Spleen (tissue), 11 donors: ENCODE measurements at regions not wholly inside any gene's neighbourhood (a gene's known extent, or its start where the extent isn't known, plus 50 kb on each side); places are given as distances from the start of the nearest gene placed in this dataset.
A peak's percentile ranks its signal among the peaks of the same experiment; 100 is the strongest.
"Not testable (repeated sequence)": the region's sequence is repeated elsewhere in the genome, so short reads cannot be mapped to it uniquely, and the experiment has no call there.

ENCODE experiments used
- DNase-seq: peaks from one replicate; pipeline ENCODE4 v3.0.0-alpha.2; 2020
- H3K27ac ChIP-seq, 8 donors: fragments of 200-600 bp; sonication (generic) in 7 of 8; 1 replicate in 4 of 8; 2 replicates in 4 of 8; pipeline versions ENCODE4 v1.5.0 to v1.8.0; 2016 to 2021; ENCODE audit warnings: inconsistent platforms in 4 of 8, mild to moderate bottlenecking in 4 of 8, moderate library complexity in 1 of 8
- H3K27me3 ChIP-seq, 7 donors: fragments of 200-600 bp; sonication (generic) in 6 of 7; replicated peaks in 1 of 7; 1 replicate in 4 of 7; 2 replicates in 3 of 7; pipeline versions ENCODE4 v1.5.0 to v1.8.0; 2016 to 2021; ENCODE audit warnings: inconsistent platforms in 3 of 7, mild to moderate bottlenecking in 1 of 7
- H3K36me3 ChIP-seq, 6 donors: fragments of 200-600 bp; sonication (generic) in 5 of 6; 1 replicate in 4 of 6; 2 replicates in 2 of 6; pipeline versions ENCODE4 v1.5.0 to v1.8.0; 2016 to 2021; ENCODE audit warnings: inconsistent platforms in 2 of 6
- H3K4me1 ChIP-seq, 6 donors: fragments of 200-600 bp; sonication (generic) in 5 of 6; 1 replicate in 3 of 6; 2 replicates in 3 of 6; pipeline versions ENCODE4 v1.5.0 to v1.8.0; 2016 to 2021; ENCODE audit warnings: inconsistent platforms in 3 of 6
- H3K4me3 ChIP-seq, 8 donors: fragments of 200-600 bp; sonication (generic) in 7 of 8; 1 replicate in 4 of 8; 2 replicates in 4 of 8; pipeline versions ENCODE4 v1.5.0 to v1.8.0; 2016 to 2021; ENCODE audit warnings: inconsistent platforms in 4 of 8, mild to moderate bottlenecking in 4 of 8, moderate library complexity in 2 of 8
- H3K9me3 ChIP-seq, 8 donors: fragments of 200-600 bp; sonication (generic) in 7 of 8; 1 replicate in 4 of 8; 2 replicates in 4 of 8; pipeline versions ENCODE4 v1.5.0 to v1.8.0; 2016 to 2021; ENCODE audit warnings: inconsistent platforms in 4 of 8
- POLR2A ChIP-seq, 3 donors: fragments of 450-650 bp; IDR thresholded peaks; one replicate each; pipeline ENCODE4 v1.5.1; 2017; ENCODE audit warnings: antibody characterized with exemption in 3 of 3, mild to moderate bottlenecking in 1 of 3
- POLR2AphosphoS5 ChIP-seq, 3 donors: sonication (generic); formaldehyde crosslinking; IDR thresholded peaks; one replicate each; pipeline ENCODE4 v1.5.1; 2017; ENCODE audit warnings: antibody characterized with exemption in 3 of 3
- WGBS, 5 donors: extraction: QIAGEN DNeasy Blood & Tissue Kit in 3 of 5; methylation state at CpG; one replicate each; pipeline versions ENCODE4 v1.1.5 to v1.1.7; 2013 to 2018; 5-methylcytosine and 5-hydroxymethylcytosine counted together
- intact Hi-C: fragments of 100-400 bp; cut with DNase I; formaldehyde crosslinking; loops from one replicate; pipeline ENCODE4 v1.15.0; 2023; ENCODE audit warnings: low total_unique reads
- TF ChIP-seq, protein P1 (sequence below), 11 experiments: fragments of 200-600 bp in 7 of 11; fragments of 450-650 bp in 4 of 11; sonication (generic) in 4 of 11; IDR thresholded peaks in 8 of 11; conservative IDR thresholded peaks in 3 of 11; 1 replicate in 7 of 11; 2 replicates in 4 of 11; pipeline versions ENCODE4 v1.4.0 to v1.8.0; 2016 to 2021; ENCODE audit warnings: antibody characterized with exemption in 11 of 11, inconsistent platforms in 4 of 11, mild to moderate bottlenecking in 1 of 11
- donor health status: healthy with polysubstance abuse.
- donor health status: DM: no; HTN: no; CAD: no; lungs with moderate emphysema.
- donor health status: DM: no; HTN: no; CAD: no.
- donor health status: Bipolar disorder and iron deficiency.
- donor health status: healthy.
- donor health status: DM: no; HTN: no; CAD: no.
- donor health status: DM: yes; HTN: yes; CAD: no.

DNA sequence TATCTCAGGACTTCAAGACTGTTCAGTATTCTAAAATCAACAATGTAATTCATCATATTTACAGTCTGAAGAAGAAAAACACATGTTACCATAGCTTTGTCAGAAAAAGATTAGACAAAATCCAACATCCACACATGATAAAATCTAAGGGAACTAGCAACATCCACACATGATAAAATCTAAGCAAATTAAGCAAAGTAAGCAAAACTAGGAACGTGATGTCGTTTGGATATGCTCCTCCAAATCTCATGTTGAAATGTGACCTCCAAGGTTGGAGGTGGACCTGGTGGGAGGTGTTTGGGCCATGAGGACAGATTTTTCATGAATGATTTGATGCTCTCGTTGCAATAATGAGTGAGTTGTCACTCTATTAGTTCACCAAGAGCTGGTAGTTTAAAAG lies 717.3 kb upstream of the HS6ST1 start:
- 59 to 85% (median 72%) methylated on average over 3 of the region's 3 CpGs for WGBS, 5 donors
- H3K27ac ChIP-seq = no peak overlapping the region
- H3K27me3 ChIP-seq = no peaks in the 10 kb centered on the region
- H3K9me3 ChIP-seq = peaks cover 0 to 15% (median 7%) of the 10 kb centered on the region in 8 donors
- intact Hi-C loops = no loop called here
- H3K4me3 ChIP-seq = no peak overlapping the region
- no peak for DNase-seq
- TF ChIP-seq, protein P1, sequence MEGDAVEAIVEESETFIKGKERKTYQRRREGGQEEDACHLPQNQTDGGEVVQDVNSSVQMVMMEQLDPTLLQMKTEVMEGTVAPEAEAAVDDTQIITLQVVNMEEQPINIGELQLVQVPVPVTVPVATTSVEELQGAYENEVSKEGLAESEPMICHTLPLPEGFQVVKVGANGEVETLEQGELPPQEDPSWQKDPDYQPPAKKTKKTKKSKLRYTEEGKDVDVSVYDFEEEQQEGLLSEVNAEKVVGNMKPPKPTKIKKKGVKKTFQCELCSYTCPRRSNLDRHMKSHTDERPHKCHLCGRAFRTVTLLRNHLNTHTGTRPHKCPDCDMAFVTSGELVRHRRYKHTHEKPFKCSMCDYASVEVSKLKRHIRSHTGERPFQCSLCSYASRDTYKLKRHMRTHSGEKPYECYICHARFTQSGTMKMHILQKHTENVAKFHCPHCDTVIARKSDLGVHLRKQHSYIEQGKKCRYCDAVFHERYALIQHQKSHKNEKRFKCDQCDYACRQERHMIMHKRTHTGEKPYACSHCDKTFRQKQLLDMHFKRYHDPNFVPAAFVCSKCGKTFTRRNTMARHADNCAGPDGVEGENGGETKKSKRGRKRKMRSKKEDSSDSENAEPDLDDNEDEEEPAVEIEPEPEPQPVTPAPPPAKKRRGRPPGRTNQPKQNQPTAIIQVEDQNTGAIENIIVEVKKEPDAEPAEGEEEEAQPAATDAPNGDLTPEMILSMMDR (IDR thresholded peaks at IDR 0.05 in 8 of 11, conservative IDR thresholded peaks at IDR 0.05 in 3 of 11) = no peak
- no peak for TF ChIP-seq POLR2A (IDR thresholded peaks at IDR 0.05)
- no peak for TF ChIP-seq POLR2AphosphoS5 (IDR thresholded peaks at IDR 0.05)
- no peaks in the 10 kb centered on the region for H3K36me3 ChIP-seq
- no peaks in the 10 kb centered on the region for H3K4me1 ChIP-seq

GRCh38 chr2:129043677-129044076 lies 725.0 kb upstream of the HS6ST1 start:
- H3K27me3 ChIP-seq, DNase-seq, H3K4me3 ChIP-seq, H3K27ac ChIP-seq, intact Hi-C loops, H3K36me3 ChIP-seq, H3K4me1 ChIP-seq: not testable (repeated sequence)
- peaks cover 0 to 38% (median 26%) of the 10 kb centered on the region in 8 donors for H3K9me3 ChIP-seq
- 73 to 97% (median 87%) methylated on average over 10 of the region's 10 CpGs for WGBS, 5 donors

GRCh38 chr2:129046475-129046874 lies 727.8 kb upstream of the HS6ST1 start:
- H3K9me3 ChIP-seq = peaks cover 0 to 35% (median 26%) of the 10 kb centered on the region in 8 donors
- H3K4me1 ChIP-seq, H3K36me3 ChIP-seq, intact Hi-C loops, H3K27me3 ChIP-seq, H3K27ac ChIP-seq, H3K4me3 ChIP-seq, DNase-seq: not testable (repeated sequence)
- 43 to 59% (median 56%) methylated on average over 1 of the region's 1 CpG for WGBS, 5 donors

- Histone ChIP-seq H3K4me3 (no peak overlapping the region), H3K27me3 (peaks cover 0 to 9% (median 0%) of the 10 kb centered on the region in 7 donors), H3K27ac (no peak overlapping the region), H3K9me3 (peaks cover 0 to 3% (median 0%) of the 10 kb centered on the region in 8 donors), H3K36me3 (no peaks in the 10 kb centered on the region), H3K4me1 (no peaks in the 10 kb centered on the region)
- no peak for DNase-seq
- intact Hi-C loops = no loop called here
- TF ChIP-seq, protein P1 (IDR thresholded peaks at IDR 0.05 in 8 of 11, conservative IDR thresholded peaks at IDR 0.05 in 3 of 11) = no peak
- TF ChIP-seq POLR2AphosphoS5 (IDR thresholded peaks at IDR 0.05) = no peak
- no peak for TF ChIP-seq POLR2A (IDR thresholded peaks at IDR 0.05)
- WGBS, 5 donors = 41 to 67% (median 55%) methylated on average over 3 of the region's 3 CpGs
Measured at GRCh38 chr2:129050101-129050500, 731.4 kb upstream of the HS6ST1 start.

- peak; percentile 53 for DNase-seq
- 80 to 92% (median 87%) methylated on average over 8 of the region's 8 CpGs for WGBS, 5 donors
- peaks cover 0 to 5% (median 0%) of the 10 kb centered on the region in 7 donors for H3K27me3 ChIP-seq
- no peak overlapping the region for H3K27ac ChIP-seq
- H3K4me1 ChIP-seq = no peaks in the 10 kb centered on the region
- H3K9me3 ChIP-seq = no peaks in the 10 kb centered on the region
- intact Hi-C loops = no loop called here
- TF ChIP-seq, protein P1 (IDR thresholded peaks at IDR 0.05 in 8 of 11, conservative IDR thresholded peaks at IDR 0.05 in 3 of 11) = no peak
- TF ChIP-seq POLR2A (IDR thresholded peaks at IDR 0.05) (no peak), POLR2AphosphoS5 (IDR thresholded peaks at IDR 0.05) (no peak)
- H3K4me3 ChIP-seq = no peak overlapping the region
- H3K36me3 ChIP-seq = no peaks in the 10 kb centered on the region
Measured at GRCh38 chr2:129055242-129055641, 736.6 kb upstream of the HS6ST1 start.
